ENCODE measurements at regions not wholly inside any gene's neighbourhood (a gene's known extent, or its start where the extent isn't known, plus 50 kb on each side); places are given as distances from the start of the nearest gene placed in this dataset.

GRCh38 chr18:43916984-43917383 lies 639.7 kb upstream of the SYT4 start:
- no peak for TF ChIP-seq EZH2phosphoT487 (IDR thresholded peaks at IDR 0.05; ENCODE audit: insufficient read depth, low read depth)
- TF ChIP-seq EZH2 (IDR thresholded peaks at IDR 0.05; ENCODE audit: insufficient read depth, poor library complexity, severe bottlenecking) = no peak
